ENCODE measurements at regions not wholly inside any gene's neighbourhood (a gene's known extent, or its start where the extent isn't known, plus 50 kb on each side); places are given as distances from the start of the nearest gene placed in this dataset.

DNA sequence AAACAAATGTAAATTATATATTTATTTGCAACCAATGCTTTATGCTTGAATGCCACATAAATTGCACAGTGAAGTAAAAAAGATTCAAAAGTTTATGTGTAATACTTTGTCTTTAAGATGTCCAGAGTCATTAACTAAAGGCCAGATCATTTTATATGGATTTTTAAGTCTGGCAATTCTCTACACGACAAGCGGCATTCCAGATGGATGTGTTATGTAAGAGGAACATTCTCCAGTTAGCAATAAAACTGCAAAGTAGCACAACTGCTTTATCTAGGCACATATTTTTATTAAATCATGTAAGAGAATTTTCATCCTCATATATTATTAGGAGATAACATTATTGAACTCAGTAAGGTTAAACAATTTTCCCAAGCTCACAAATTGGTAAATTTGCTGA, 1717.7 kb upstream of the SEL1L start:
- Mint-ChIP-seq H3K27ac (ENCODE audit: unreplicated experiment) (no peak overlapping the region), H3K4me3 (ENCODE audit: unreplicated experiment) (no peak overlapping the region), H3K9me3 (ENCODE audit: unreplicated experiment) (peaks cover 8% of the 10 kb centered on the region), H3K4me1 (ENCODE audit: unreplicated experiment) (peaks cover 3% of the 10 kb centered on the region), H3K36me3 (ENCODE audit: unreplicated experiment) (no peaks in the 10 kb centered on the region), H3K27me3 (ENCODE audit: unreplicated experiment) (no peaks in the 10 kb centered on the region)
- no peak for DNase-seq (ENCODE audit: extremely low spot score, unreplicated experiment)
- TF ChIP-seq, protein P1, sequence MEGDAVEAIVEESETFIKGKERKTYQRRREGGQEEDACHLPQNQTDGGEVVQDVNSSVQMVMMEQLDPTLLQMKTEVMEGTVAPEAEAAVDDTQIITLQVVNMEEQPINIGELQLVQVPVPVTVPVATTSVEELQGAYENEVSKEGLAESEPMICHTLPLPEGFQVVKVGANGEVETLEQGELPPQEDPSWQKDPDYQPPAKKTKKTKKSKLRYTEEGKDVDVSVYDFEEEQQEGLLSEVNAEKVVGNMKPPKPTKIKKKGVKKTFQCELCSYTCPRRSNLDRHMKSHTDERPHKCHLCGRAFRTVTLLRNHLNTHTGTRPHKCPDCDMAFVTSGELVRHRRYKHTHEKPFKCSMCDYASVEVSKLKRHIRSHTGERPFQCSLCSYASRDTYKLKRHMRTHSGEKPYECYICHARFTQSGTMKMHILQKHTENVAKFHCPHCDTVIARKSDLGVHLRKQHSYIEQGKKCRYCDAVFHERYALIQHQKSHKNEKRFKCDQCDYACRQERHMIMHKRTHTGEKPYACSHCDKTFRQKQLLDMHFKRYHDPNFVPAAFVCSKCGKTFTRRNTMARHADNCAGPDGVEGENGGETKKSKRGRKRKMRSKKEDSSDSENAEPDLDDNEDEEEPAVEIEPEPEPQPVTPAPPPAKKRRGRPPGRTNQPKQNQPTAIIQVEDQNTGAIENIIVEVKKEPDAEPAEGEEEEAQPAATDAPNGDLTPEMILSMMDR (IDR thresholded peaks at IDR 0.05) = no peak

DNA sequence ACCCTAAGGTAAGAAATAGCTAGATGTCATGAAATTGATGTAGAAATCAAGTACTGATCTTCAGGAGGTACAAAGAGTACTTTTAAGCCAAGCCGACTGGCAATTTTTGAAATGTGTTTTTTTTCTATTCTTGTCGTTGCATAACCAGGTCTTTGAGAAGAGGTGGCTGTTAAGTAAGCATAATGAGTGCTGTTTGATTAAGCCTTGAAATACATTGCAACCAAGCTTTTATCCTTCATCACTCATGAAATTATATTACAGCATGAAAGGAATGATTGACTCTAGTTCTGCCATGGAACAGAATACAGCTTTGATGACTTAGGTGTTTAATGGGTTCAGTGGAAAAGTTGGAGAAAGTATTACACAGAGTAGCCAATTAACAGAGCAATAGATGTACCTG, 1720.2 kb upstream of the SEL1L start:
- TF ChIP-seq, protein P1 (IDR thresholded peaks at IDR 0.05) = no peak
- no peak for DNase-seq (ENCODE audit: extremely low spot score, unreplicated experiment)
- Mint-ChIP-seq H3K27me3 (ENCODE audit: unreplicated experiment) (no peaks in the 10 kb centered on the region), H3K36me3 (ENCODE audit: unreplicated experiment) (no peaks in the 10 kb centered on the region), H3K9me3 (ENCODE audit: unreplicated experiment) (peaks cover 8% of the 10 kb centered on the region), H3K27ac (ENCODE audit: unreplicated experiment) (no peak overlapping the region), H3K4me1 (ENCODE audit: unreplicated experiment) (no peaks in the 10 kb centered on the region), H3K4me3 (ENCODE audit: unreplicated experiment) (no peak overlapping the region)

DNA sequence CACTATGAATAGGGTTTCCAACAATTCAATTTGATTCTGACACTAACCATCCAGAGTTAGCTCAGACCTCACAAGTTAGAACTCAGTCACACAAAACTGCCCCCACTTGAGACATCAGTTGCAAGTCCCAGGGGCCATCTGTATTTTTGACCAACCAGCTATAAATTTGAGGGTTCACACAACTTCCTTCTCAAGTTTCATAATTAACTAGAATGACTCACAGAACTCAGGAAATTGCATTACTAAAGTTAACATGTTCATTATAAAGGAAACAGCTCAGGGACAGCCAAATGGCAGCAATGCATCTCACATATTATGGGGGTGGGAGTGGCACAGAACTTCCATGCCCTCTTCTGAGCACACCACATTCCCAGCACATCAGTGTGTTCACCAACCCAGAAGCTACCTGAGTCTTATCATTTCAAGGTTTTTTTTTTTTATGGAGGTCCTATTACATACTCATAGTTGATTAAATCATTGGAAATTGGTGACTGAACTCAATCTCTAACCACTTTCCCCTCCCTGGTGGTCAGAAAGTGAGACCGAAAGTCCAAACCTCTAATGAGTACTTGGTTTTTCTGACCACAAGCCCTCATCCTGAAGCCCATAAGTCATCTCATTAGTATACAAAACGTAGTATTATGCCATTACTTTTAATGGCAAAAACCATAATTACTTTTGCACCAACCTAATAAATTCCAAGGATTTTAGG, 1721.5 kb upstream of the SEL1L start:
- no peak overlapping the region for H3K27ac Mint-ChIP-seq (ENCODE audit: unreplicated experiment)
- H3K36me3 Mint-ChIP-seq (ENCODE audit: unreplicated experiment) = no peaks in the 10 kb centered on the region
- DNase-seq (ENCODE audit: extremely low spot score, unreplicated experiment) = no peak
- H3K9me3 Mint-ChIP-seq (ENCODE audit: unreplicated experiment) = peaks cover 8% of the 10 kb centered on the region
- H3K27me3 Mint-ChIP-seq (ENCODE audit: unreplicated experiment) = no peaks in the 10 kb centered on the region
- no peaks in the 10 kb centered on the region for H3K4me1 Mint-ChIP-seq (ENCODE audit: unreplicated experiment)
- TF ChIP-seq, protein P1 (IDR thresholded peaks at IDR 0.05) = no peak
- H3K4me3 Mint-ChIP-seq (ENCODE audit: unreplicated experiment) = no peak overlapping the region

DNA sequence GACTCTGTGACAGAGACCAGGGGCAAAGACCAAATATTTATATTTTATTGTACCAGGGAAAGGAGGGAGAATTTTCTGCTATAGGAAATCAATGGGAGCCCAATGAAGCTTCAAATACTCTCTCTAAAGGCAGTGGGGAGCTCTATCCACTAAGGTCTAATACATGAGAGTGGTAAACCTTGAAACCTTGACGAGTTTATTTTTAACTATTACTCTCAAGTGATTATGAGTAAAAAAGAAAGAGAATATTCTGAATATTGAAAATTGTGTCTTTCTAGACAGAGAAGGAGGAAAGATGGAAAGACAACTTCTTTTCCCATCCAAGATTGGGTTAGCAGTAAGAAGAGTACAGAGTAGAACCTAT, 1722.1 kb upstream of the SEL1L start:
- Mint-ChIP-seq H3K27me3 (ENCODE audit: unreplicated experiment) (no peaks in the 10 kb centered on the region), H3K4me3 (ENCODE audit: unreplicated experiment) (no peak overlapping the region), H3K27ac (ENCODE audit: unreplicated experiment) (no peak overlapping the region), H3K36me3 (ENCODE audit: unreplicated experiment) (no peaks in the 10 kb centered on the region), H3K4me1 (ENCODE audit: unreplicated experiment) (no peaks in the 10 kb centered on the region), H3K9me3 (ENCODE audit: unreplicated experiment) (peaks cover 9% of the 10 kb centered on the region)
- no peak for DNase-seq (ENCODE audit: extremely low spot score, unreplicated experiment)
- TF ChIP-seq, protein P1 (IDR thresholded peaks at IDR 0.05) = no peak

DNA sequence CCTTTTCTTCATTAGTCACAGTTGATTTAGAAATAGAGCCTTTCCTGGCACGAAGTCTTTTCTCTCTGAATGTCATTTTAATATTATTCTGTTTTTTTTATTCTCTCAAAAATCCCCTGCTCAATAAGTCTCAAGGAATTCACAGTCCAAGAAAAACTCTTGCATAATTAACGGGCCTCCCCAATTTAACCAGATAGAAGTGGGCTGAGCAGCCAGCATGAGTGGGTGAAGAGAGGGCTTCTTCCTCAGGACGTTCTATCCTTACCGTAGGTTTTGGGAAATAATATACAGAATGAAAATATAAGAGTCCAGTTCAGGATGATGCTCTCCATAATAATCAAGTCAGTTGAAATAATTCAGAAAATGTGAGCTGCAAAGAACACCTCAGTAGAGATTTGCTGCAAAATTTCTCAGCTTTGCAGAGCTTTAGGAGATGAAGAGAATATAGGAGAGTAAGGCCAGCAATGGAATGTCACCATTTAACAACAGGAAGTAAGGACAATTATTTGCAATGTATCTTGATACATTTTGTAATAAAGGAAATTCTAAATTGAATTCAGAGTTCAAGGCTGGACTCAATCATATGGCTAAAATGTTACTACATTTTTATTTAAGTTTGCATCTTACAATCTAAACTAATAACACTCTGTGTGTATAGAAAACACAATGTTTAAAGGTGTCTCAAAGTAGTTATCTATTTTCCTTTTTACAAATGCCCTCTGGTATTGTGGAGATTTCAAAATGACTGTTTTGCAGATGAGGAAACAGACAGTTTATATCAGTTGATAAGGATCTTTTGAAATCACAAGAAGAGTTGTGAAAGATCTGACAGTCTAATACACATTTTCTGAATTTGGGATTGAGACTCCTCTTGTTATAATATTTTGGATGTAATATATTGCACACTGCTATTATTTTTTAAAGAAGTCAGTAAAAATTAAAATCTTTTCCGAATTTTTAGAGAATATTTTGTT, 1724.1 kb upstream of the SEL1L start:
- H3K4me3 Mint-ChIP-seq (ENCODE audit: unreplicated experiment) = no peak overlapping the region
- no peaks in the 10 kb centered on the region for H3K4me1 Mint-ChIP-seq (ENCODE audit: unreplicated experiment)
- H3K27me3 Mint-ChIP-seq (ENCODE audit: unreplicated experiment) = no peaks in the 10 kb centered on the region
- H3K27ac Mint-ChIP-seq (ENCODE audit: unreplicated experiment) = no peak overlapping the region
- DNase-seq (ENCODE audit: extremely low spot score, unreplicated experiment) = no peak
- H3K36me3 Mint-ChIP-seq (ENCODE audit: unreplicated experiment) = no peaks in the 10 kb centered on the region
- peaks cover 12% of the 10 kb centered on the region for H3K9me3 Mint-ChIP-seq (ENCODE audit: unreplicated experiment)
- TF ChIP-seq, protein P1 (IDR thresholded peaks at IDR 0.05) = no peak

All from osteocyte (in vitro differentiated cells).